ENCODE measurements at regions not wholly inside any gene's neighbourhood (a gene's known extent, or its start where the extent isn't known, plus 50 kb on each side); places are given as distances from the start of the nearest gene placed in this dataset.

DNA sequence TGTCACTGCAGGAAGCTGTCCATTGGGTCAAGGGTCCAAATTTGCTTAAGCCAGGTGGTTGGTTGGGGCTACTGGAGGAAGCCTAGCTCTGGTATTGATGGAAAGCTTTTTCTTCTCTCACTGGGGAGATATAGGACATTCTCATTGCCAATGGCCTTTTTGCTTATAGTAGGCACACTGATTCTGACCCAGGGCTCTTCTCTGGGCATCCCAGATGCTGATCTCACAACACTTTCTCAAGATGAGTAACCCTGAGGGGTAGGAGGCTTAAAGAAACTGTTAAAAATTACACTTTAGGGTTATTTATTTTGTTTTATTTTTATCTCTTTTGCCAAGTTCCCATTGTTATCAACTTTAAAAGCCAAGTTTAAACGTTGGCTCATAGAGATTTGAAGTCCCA, 337.8 kb downstream of the LRRC3B start:
- TF ChIP-seq, protein P1, sequence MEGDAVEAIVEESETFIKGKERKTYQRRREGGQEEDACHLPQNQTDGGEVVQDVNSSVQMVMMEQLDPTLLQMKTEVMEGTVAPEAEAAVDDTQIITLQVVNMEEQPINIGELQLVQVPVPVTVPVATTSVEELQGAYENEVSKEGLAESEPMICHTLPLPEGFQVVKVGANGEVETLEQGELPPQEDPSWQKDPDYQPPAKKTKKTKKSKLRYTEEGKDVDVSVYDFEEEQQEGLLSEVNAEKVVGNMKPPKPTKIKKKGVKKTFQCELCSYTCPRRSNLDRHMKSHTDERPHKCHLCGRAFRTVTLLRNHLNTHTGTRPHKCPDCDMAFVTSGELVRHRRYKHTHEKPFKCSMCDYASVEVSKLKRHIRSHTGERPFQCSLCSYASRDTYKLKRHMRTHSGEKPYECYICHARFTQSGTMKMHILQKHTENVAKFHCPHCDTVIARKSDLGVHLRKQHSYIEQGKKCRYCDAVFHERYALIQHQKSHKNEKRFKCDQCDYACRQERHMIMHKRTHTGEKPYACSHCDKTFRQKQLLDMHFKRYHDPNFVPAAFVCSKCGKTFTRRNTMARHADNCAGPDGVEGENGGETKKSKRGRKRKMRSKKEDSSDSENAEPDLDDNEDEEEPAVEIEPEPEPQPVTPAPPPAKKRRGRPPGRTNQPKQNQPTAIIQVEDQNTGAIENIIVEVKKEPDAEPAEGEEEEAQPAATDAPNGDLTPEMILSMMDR (IDR thresholded peaks at IDR 0.05), result no peak
- TF ChIP-seq POLR2A (IDR thresholded peaks at IDR 0.05), result no peak
